Nephron (organoid): ENCODE measurements at regions not wholly inside any gene's neighbourhood (a gene's known extent, or its start where the extent isn't known, plus 50 kb on each side); places are given as distances from the start of the nearest gene placed in this dataset.

Experiments
- H3K27ac Mint-ChIP-seq, 3 experiments: 2 replicates each; pipeline ENCODE4 v1.8.0; 2020; ENCODE audit warnings: mixed read lengths in 3 of 3, mild to moderate bottlenecking in 2 of 3, moderate library complexity in 1 of 3
- H3K27me3 Mint-ChIP-seq: 2 replicates; pipeline ENCODE4 v1.8.0; 2021; ENCODE audit warnings: low read depth, mild to moderate bottlenecking, moderate library complexity, mixed read lengths
- H3K36me3 Mint-ChIP-seq: 2 replicates; pipeline ENCODE4 v1.8.0; 2020; ENCODE audit warnings: low read depth, mixed read lengths
- H3K4me1 Mint-ChIP-seq: 2 replicates; pipeline ENCODE4 v1.8.0; 2020; ENCODE audit warnings: mixed read lengths
- H3K4me3 Mint-ChIP-seq, 3 experiments: 2 replicates each; pipeline ENCODE4 v1.8.0; 2020; ENCODE audit warnings: mild to moderate bottlenecking in 3 of 3, mixed read lengths in 3 of 3, moderate library complexity in 2 of 3
- H3K9me3 Mint-ChIP-seq: 2 replicates; pipeline ENCODE4 v1.8.0; 2020; ENCODE audit warnings: mixed read lengths
- TF ChIP-seq, protein P1 (sequence below), 3 experiments: fragments of 200-600 bp; sonication (generic); IDR thresholded peaks; one replicate each; pipeline ENCODE4 v1.5.0; 2021; ENCODE audit warnings: antibody characterized with exemption in 3 of 3; ENCODE audit not compliant: unreplicated experiment in 3 of 3

GRCh38 chr6:163971841-163972838 is 557.6 kb downstream of the QKI start:
- peaks cover 7% of the 10 kb centered on the region for H3K27me3 Mint-ChIP-seq
- peaks cover 1% of the 10 kb centered on the region for H3K4me1 Mint-ChIP-seq
- no peak overlapping the region for H3K4me3 Mint-ChIP-seq
- TF ChIP-seq, protein P1, sequence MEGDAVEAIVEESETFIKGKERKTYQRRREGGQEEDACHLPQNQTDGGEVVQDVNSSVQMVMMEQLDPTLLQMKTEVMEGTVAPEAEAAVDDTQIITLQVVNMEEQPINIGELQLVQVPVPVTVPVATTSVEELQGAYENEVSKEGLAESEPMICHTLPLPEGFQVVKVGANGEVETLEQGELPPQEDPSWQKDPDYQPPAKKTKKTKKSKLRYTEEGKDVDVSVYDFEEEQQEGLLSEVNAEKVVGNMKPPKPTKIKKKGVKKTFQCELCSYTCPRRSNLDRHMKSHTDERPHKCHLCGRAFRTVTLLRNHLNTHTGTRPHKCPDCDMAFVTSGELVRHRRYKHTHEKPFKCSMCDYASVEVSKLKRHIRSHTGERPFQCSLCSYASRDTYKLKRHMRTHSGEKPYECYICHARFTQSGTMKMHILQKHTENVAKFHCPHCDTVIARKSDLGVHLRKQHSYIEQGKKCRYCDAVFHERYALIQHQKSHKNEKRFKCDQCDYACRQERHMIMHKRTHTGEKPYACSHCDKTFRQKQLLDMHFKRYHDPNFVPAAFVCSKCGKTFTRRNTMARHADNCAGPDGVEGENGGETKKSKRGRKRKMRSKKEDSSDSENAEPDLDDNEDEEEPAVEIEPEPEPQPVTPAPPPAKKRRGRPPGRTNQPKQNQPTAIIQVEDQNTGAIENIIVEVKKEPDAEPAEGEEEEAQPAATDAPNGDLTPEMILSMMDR (IDR thresholded peaks at IDR 0.05; ENCODE audit: unreplicated experiment in 3 of 3): no peak
- H3K36me3 Mint-ChIP-seq: no peaks in the 10 kb centered on the region
- peaks cover 11% of the 10 kb centered on the region for H3K9me3 Mint-ChIP-seq
- H3K27ac Mint-ChIP-seq: no peak overlapping the region

DNA sequence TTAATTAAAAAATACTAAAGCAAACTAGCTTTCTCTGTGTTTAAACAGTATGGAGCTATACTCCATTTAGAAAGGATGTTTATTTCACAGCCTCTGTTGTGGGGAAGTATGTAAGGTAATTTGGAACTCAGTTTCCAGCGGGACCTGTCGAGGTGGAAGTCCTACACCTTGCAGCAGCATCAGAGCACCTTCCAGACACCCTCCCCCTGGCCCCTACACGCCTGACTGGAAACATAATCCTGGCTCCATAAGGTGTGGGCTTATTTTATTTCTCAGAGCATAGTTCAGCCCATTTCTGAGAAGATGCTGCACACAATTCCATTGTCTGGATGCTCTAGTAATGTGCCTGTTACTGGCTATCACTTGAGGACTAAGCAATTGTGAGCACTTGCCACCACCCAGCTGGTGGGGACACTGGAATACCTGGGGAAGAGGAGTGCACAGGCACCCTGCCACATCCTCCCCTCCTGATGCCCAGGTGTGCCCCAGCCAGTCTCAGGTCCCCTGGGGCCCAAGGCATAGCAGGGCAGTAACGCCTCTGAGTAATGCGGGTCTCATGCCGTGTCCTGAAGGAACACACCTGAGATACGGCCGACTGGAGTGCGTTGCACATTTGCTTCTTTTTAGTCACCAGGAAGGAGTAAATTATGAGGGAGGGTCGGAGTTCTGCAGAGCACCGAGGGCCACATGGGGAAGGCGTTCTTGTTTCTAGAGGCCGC is 556.5 kb downstream of the QKI start:
- Mint-ChIP-seq H3K4me1 (peaks cover 13% of the 10 kb centered on the region), H3K27me3 (peaks cover 7% of the 10 kb centered on the region), H3K9me3 (peaks cover 11% of the 10 kb centered on the region), H3K36me3 (no peaks in the 10 kb centered on the region), H3K27ac (no peak overlapping the region), H3K4me3 (no peak overlapping the region)
- TF ChIP-seq, protein P1 (IDR thresholded peaks at IDR 0.05; ENCODE audit: unreplicated experiment in 3 of 3): no peak

DNA sequence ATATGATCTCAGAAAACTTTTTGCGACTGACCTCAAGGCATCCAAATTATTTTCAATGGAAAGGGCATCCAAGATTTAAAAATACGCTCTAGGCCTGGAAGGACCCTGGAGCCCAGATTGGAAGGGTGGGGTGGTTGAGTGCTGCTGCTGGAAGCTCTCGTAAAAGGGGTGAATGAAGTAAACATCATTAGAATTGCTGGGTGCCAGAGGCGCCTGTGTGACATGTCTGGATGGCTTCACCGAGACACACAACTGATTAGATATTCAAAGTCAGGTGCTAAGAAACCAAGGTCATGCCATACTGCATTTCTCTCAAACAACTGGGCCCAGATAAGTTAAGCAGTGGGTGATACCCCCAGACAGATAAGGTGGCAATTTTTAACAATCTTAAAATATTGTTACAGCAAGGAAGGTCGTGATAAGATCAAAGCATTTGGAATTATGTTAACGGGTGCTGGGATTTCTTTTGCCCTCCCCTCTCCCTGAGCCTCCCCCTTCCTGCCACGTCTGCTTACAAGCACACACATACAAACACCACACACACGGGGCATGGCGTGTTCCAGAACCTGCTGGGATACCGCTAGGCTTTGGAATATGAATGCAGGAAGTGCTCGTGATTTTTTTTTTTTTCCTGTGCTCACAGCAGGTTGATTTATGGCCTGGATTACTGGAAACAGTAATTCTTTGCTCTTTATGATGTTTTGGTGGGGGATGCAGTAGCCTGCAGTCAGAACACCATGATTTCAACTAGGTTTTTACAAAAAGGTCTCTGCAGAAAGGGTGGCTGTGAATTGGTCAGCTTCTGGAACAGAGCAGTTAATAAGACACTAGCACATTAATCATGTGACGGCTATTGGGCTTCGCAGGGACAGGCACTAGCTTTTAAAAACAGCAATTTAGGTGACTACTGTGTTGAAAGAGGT is 551.2 kb downstream of the QKI start:
- Mint-ChIP-seq H3K27ac (peak overlapping the region; percentile 33 to 87 (median 83)), H3K36me3 (no peaks in the 10 kb centered on the region), H3K4me1 (peaks cover 35% of the 10 kb centered on the region), H3K27me3 (peaks cover 20% of the 10 kb centered on the region), H3K9me3 (no peaks in the 10 kb centered on the region), H3K4me3 (peak overlapping the region in 1 of 3 experiments; percentile 8)
- TF ChIP-seq, protein P1 (IDR thresholded peaks at IDR 0.05; ENCODE audit: unreplicated experiment in 3 of 3): no peak

DNA sequence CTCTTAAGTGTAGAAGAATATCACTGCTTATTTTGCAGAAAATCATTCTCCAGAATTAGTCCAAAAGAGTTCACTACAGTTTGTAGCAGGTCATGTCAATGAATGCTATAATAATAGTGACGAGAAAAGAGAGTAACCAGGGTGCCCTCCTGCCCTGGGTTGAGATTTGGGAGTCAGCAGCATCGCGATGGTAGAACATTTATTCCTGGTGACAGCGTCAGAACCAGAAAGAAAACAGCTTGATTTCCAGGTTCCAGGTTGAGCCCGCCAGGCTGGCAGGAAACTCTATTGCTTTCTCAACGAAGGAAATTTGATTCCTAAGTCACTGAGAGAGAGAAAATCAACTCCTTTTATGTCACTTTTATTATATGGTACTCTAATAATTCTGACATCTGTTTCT is 550.3 kb downstream of the QKI start:
- no peaks in the 10 kb centered on the region for H3K9me3 Mint-ChIP-seq
- H3K4me1 Mint-ChIP-seq: peaks cover 39% of the 10 kb centered on the region
- H3K36me3 Mint-ChIP-seq: no peaks in the 10 kb centered on the region
- H3K27me3 Mint-ChIP-seq: peaks cover 25% of the 10 kb centered on the region
- no peak overlapping the region for H3K4me3 Mint-ChIP-seq
- peak overlapping the region; percentile 33 to 87 (median 83) for H3K27ac Mint-ChIP-seq
- TF ChIP-seq, protein P1 (IDR thresholded peaks at IDR 0.05; ENCODE audit: unreplicated experiment in 3 of 3): no peak

DNA sequence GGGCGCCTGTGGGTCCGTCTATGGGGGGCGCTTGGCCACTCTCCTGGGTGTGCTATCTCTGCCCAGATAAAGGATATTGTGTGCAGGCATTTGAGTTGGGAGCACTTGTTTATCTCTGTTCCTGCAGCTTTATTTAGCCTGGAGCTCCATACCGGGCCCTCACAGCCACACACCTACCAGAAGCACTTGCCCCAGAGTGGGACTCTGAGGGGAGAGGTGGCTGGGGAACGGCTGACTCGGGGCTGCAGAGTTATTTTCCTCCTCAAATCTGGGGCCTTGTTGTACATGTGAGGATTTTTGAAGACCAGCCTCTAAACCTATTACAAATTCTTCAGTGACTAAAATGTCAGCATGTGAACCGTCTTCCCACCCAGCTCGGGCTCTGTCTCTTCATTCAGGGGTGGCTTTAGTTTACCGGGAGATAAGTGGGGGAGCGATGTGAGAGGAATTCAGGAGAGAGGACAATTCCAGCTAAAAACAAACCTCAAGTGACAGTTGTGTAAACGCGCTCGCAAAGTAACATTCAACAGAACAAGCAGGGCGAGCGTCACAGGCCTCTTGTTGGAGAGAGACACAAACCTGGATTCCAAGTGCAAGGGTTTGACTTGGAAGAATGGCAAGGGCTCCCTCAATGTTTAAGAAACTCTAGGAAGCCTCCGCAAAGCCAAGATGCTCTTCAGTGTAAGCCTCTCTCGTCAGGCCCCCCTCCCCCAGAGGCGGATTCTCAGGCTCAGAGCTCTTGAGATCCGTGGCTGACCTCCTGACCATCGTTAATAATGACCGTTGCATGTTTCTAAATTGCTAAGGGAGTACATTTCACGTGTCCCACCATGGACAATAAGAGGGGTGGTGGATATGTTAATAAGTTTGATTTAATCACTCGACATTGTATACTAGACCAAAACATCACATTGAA is 548.9 kb downstream of the QKI start:
- TF ChIP-seq, protein P1 (IDR thresholded peaks at IDR 0.05; ENCODE audit: unreplicated experiment in 3 of 3): no peak
- peaks cover 46% of the 10 kb centered on the region for H3K4me1 Mint-ChIP-seq
- H3K4me3 Mint-ChIP-seq: no peak overlapping the region
- H3K9me3 Mint-ChIP-seq: no peaks in the 10 kb centered on the region
- H3K27me3 Mint-ChIP-seq: peaks cover 24% of the 10 kb centered on the region
- H3K36me3 Mint-ChIP-seq: no peaks in the 10 kb centered on the region
- H3K27ac Mint-ChIP-seq: no peak overlapping the region
